ENCODE measurements at regions not wholly inside any gene's neighbourhood (a gene's known extent, or its start where the extent isn't known, plus 50 kb on each side); places are given as distances from the start of the nearest gene placed in this dataset.

DNA sequence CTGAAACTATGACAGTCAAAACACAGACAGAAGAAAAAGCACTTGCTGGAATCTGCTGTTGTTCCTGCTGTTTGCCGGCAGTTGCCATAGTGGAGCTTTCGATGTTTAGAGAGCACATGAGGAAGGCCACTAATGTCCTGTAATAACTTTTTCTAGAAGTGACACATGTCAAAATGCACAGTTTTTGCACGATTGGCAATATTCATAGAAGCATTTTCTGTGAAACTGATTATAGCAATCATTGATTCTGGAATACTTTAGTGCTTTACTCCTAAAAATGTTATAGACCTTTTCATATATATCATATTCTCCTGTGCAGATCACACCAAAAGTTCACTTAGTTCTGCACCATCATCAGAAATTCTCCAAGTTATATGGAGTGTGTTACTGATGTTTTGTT is 407.0 kb upstream of the SOX9 start:
- TF ChIP-seq SMC3 (IDR thresholded peaks at IDR 0.05; ENCODE audit: low read depth, low read length): no peak
- H3K4ac ChIP-seq (ENCODE audit: low read depth, low read length): no peak overlapping the region
- no peaks in the 10 kb centered on the region for H3K36me3 ChIP-seq (ENCODE audit: control insufficient read depth, insufficient read depth, low read length)
- no peaks in the 10 kb centered on the region for H3K79me1 ChIP-seq (ENCODE audit: low read depth in 1 of 2, low read length in 2 of 2)
- H3K9me3 ChIP-seq (ENCODE audit: control insufficient read depth, insufficient read depth, low read length): peaks cover 3% of the 10 kb centered on the region
- H3K4me1 ChIP-seq (ENCODE audit: control insufficient read depth, insufficient read depth, low read length): peaks cover 2% of the 10 kb centered on the region; the same call in 1 of the 2 replicates
- no peak overlapping the region for H3K4me3 ChIP-seq (ENCODE audit: insufficient read depth, low read depth, low read length)
- no peak overlapping the region for H2BK15ac ChIP-seq (ENCODE audit: low read depth, low read length)
- no peak overlapping the region for H3K56ac ChIP-seq (ENCODE audit: extremely low read depth, insufficient read depth, low read length)
- dilution Hi-C loops (cut with HindIII; ENCODE audit: low sequenced_read_pairs, unreplicated experiment) (no loop called here), in situ Hi-C loops (cut with MboI; ENCODE audit: low sequenced_read_pairs) (no loop called here), intact Hi-C loops (cut with micrococcal nuclease) (no loop called here)
- H3K4me2 ChIP-seq (ENCODE audit: low read depth, low read length): no peak overlapping the region
- H2BK120ac ChIP-seq (ENCODE audit: low read depth, low read length): no peak overlapping the region
- H3K23ac ChIP-seq (ENCODE audit: low read depth, low read length): no peak overlapping the region
- H2BK20ac ChIP-seq (ENCODE audit: low read depth, low read length): no peak overlapping the region
- no peak overlapping the region for H2AK9ac ChIP-seq (replicated peaks; ENCODE audit: low read depth, low read length, poor library complexity)
- DNase-seq (no peak), ATAC-seq (ENCODE audit: low read depth) (no peak)
- CTCF ChIA-PET: no interaction called here
- H3K27me3 ChIP-seq (ENCODE audit: control insufficient read depth, insufficient read depth, low read length): no peaks in the 10 kb centered on the region
- H4K20me1 ChIP-seq (ENCODE audit: insufficient read depth, low read length): no peaks in the 10 kb centered on the region
- H4K91ac ChIP-seq (ENCODE audit: insufficient read depth, low read depth, low read length): no peak overlapping the region
- no peak overlapping the region for H3K14ac ChIP-seq (replicated peaks; ENCODE audit: low read depth, low read length)
- no peak overlapping the region for H4K8ac ChIP-seq (ENCODE audit: low read depth in 2 of 2, low read length in 2 of 2)
- 83% methylated on average over 1 of the region's 3 CpGs; no CpG with 5 or more reads in 1 of the 2 experiments for WGBS, 2 experiments (ENCODE audit: extremely low coverage in 2 of 2, insufficient read length in 1 of 2)
- no TSS peak for BruUV-seq (replicated peaks)
- H4K5ac ChIP-seq (ENCODE audit: low read depth, low read length): no peak overlapping the region
- no peaks in the 10 kb centered on the region for H3K9me1 ChIP-seq (ENCODE audit: insufficient read depth, low read length)
- POLR2A ChIA-PET (ENCODE audit: unreplicated experiment): no interaction called here
- no peak overlapping the region for H2BK5ac ChIP-seq (ENCODE audit: low read depth, low read length, poor library complexity, severe bottlenecking)
- H3K27ac ChIP-seq (ENCODE audit: insufficient read depth, low read length): no peak overlapping the region
- H2AK5ac ChIP-seq (ENCODE audit: low read depth, low read length): no peak overlapping the region
- H3K18ac ChIP-seq (ENCODE audit: low read depth, low read length): no peak overlapping the region
- no peak overlapping the region for H3K9ac ChIP-seq (ENCODE audit: low read depth, low read length)
- H2AFZ ChIP-seq (replicated peaks; ENCODE audit: low read length, poor library complexity): no peak overlapping the region

Data from IMR-90 (cell line).